Transverse colon (tissue), 4 donors: ENCODE measurements at regions not wholly inside any gene's neighbourhood (a gene's known extent, or its start where the extent isn't known, plus 50 kb on each side); places are given as distances from the start of the nearest gene placed in this dataset.
"Not testable (repeated sequence)": the region's sequence is repeated elsewhere in the genome, so short reads cannot be mapped to it uniquely, and the experiment has no call there.

Experiments used
- DNase-seq: peaks from one replicate; pipeline ENCODE4 v3.0.0-alpha.2; 2019
- H3K27ac ChIP-seq, 4 donors: fragments of 200-600 bp; sonication (generic); 2 replicates each; pipeline ENCODE4 v1.5.1; 2016 to 2018; ENCODE audit warnings: inconsistent platforms in 4 of 4
- H3K27me3 ChIP-seq: fragments of 200-600 bp; sonication (generic); 2 replicates; pipeline ENCODE4 v1.5.1; 2017; ENCODE audit warnings: inconsistent platforms
- H3K36me3 ChIP-seq, 4 donors: fragments of 200-600 bp; sonication (generic); 2 replicates each; pipeline ENCODE4 v1.5.1; 2017 to 2019; ENCODE audit warnings: inconsistent platforms in 4 of 4
- H3K4me1 ChIP-seq, 4 donors: fragments of 200-600 bp; sonication (generic); 2 replicates each; pipeline ENCODE4 v1.5.1; 2017 to 2020; ENCODE audit warnings: inconsistent platforms in 4 of 4
- H3K4me3 ChIP-seq, 4 donors: fragments of 200-600 bp; sonication (generic); 1 replicate in 1 of 4; 2 replicates in 3 of 4; pipeline versions ENCODE4 v1.5.1 to v1.6.1; 2017 to 2019; ENCODE audit warnings: inconsistent platforms in 4 of 4
- H3K9me3 ChIP-seq, 2 donors: fragments of 200-600 bp; sonication (generic); 2 replicates each; pipeline ENCODE4 v1.5.1; 2017 to 2019; ENCODE audit warnings: inconsistent platforms in 2 of 2
- CTCF ChIP-seq, 5 experiments: fragments of 200-600 bp in 3 of 5; fragments of 450-650 bp in 2 of 5; sonication (generic) in 3 of 5; IDR thresholded peaks; 1 replicate in 2 of 5; 2 replicates in 3 of 5; pipeline ENCODE4 v1.5.1; 2016 to 2017; ENCODE audit warnings: antibody characterized with exemption in 5 of 5, inconsistent platforms in 3 of 5, mild to moderate bottlenecking in 2 of 5, moderate library complexity in 1 of 5
- EP300 ChIP-seq: sonication (generic); formaldehyde crosslinking; IDR thresholded peaks from one replicate; pipeline ENCODE4 v1.6.1; 2017; ENCODE audit warnings: antibody characterized with exemption, low read depth
- POLR2A ChIP-seq: fragments of 450-650 bp; IDR thresholded peaks from one replicate; pipeline ENCODE4 v1.6.1; 2016; ENCODE audit warnings: antibody characterized with exemption, mild to moderate bottlenecking, moderate library complexity
- POLR2AphosphoS5 ChIP-seq, 3 donors: sonication (generic); formaldehyde crosslinking; IDR thresholded peaks; one replicate each; pipeline ENCODE4 v1.6.1; 2016; ENCODE audit warnings: antibody characterized with exemption in 3 of 3
- WGBS, 2 donors: methylation state at CpG; one replicate each; pipeline ENCODE4 v1.1.5; 2018; ENCODE audit warnings: low coverage in 1 of 2; 5-methylcytosine and 5-hydroxymethylcytosine counted together
- in situ Hi-C, 4 donors: fragments of 200-750 bp; cut with MboI; loops; one replicate each; pipeline versions ENCODE4 v1.15.0 to v1.15.1; 2017; ENCODE audit warnings: low sequenced_read_pairs in 3 of 4, low pct_ligation_motif_present in 1 of 4, low pct_unique_long_range_greater_than_20kb in 1 of 4
- intact Hi-C: fragments of 100-400 bp; cut with DNase I; formaldehyde crosslinking; loops from one replicate; pipeline ENCODE4 v1.15.1; 2023; ENCODE audit warnings: low total_unique reads

- no peak overlapping the region for H3K4me3 ChIP-seq
- no peaks in the 10 kb centered on the region for H3K36me3 ChIP-seq
- H3K27ac ChIP-seq, result no peak overlapping the region
- no peak for TF ChIP-seq EP300
- H3K9me3 ChIP-seq, result no peaks in the 10 kb centered on the region
- H3K27me3 ChIP-seq, result no peaks in the 10 kb centered on the region
- 81 to 83% methylated on average over 6 of the region's 6 CpGs for WGBS, 2 donors
- intact Hi-C loops (no loop called here), in situ Hi-C loops (no loop called here)
- no peak for DNase-seq
- no peaks in the 10 kb centered on the region for H3K4me1 ChIP-seq
Observed at GRCh38 chr2:80947601-80948130, 643.1 kb upstream of the LRRTM1 start.

- in situ Hi-C loops, result no loop called here
- H3K4me3 ChIP-seq, result no peak overlapping the region
- intact Hi-C loops, result no loop called here
- no peak for DNase-seq
- WGBS, 2 donors, result 89 to 96% methylated on average over 2 to 3 of the region's 3 CpGs
- H3K27me3 ChIP-seq, result no peaks in the 10 kb centered on the region
- H3K27ac ChIP-seq, result no peak overlapping the region
- H3K4me1 ChIP-seq, result no peaks in the 10 kb centered on the region
- no peak for TF ChIP-seq EP300
- H3K9me3 ChIP-seq, result no peaks in the 10 kb centered on the region
- no peaks in the 10 kb centered on the region for H3K36me3 ChIP-seq
Observed at GRCh38 chr2:80943487-80943886, 638.9 kb upstream of the LRRTM1 start.

GRCh38 chr2:80942766-80943165, 638.2 kb upstream of the LRRTM1 start:
- in situ Hi-C loops, result no loop called here
- TF ChIP-seq POLR2A, result no peak
- no peak for TF ChIP-seq POLR2AphosphoS5 (IDR thresholded peaks at IDR 0.05)
- no peak for TF ChIP-seq CTCF (IDR thresholded peaks at IDR 0.05)
- no peak for TF ChIP-seq EP300
- 83 to 85% methylated on average over 4 of the region's 4 CpGs for WGBS, 2 donors
- H3K4me3 ChIP-seq, result no peak overlapping the region
- no peak overlapping the region for H3K27ac ChIP-seq
- DNase-seq, result no peak
- H3K4me1 ChIP-seq, result no peaks in the 10 kb centered on the region
- H3K27me3 ChIP-seq, result no peaks in the 10 kb centered on the region
- no peaks in the 10 kb centered on the region for H3K36me3 ChIP-seq
- H3K9me3 ChIP-seq, result no peaks in the 10 kb centered on the region
- intact Hi-C loops, result no loop called here

- Histone ChIP-seq H3K36me3 (no peaks in the 10 kb centered on the region), H3K4me3 (no peak overlapping the region), H3K27me3 (no peaks in the 10 kb centered on the region), H3K27ac (no peak overlapping the region), H3K4me1 (no peaks in the 10 kb centered on the region), H3K9me3 (no peaks in the 10 kb centered on the region)
- intact Hi-C loops (no loop called here), in situ Hi-C loops (no loop called here)
- TF ChIP-seq POLR2A (no peak), CTCF (IDR thresholded peaks at IDR 0.05) (no peak), EP300 (no peak)
- 63 to 92% methylated on average over 3 of the region's 3 CpGs for WGBS, 2 donors
- no peak for DNase-seq
Observed at GRCh38 chr2:80938463-80938862, 633.9 kb upstream of the LRRTM1 start.

GRCh38 chr2:80931820-80932219, 627.3 kb upstream of the LRRTM1 start:
- H3K4me1 ChIP-seq, intact Hi-C loops, in situ Hi-C loops, DNase-seq, H3K4me3 ChIP-seq, H3K27me3 ChIP-seq, H3K27ac ChIP-seq, H3K36me3 ChIP-seq: not testable (repeated sequence)
- H3K9me3 ChIP-seq, result peaks cover 6 to 16% of the 10 kb centered on the region in 2 donors
- WGBS, 2 donors, result 76 to 95% methylated on average over 4 to 6 of the region's 6 CpGs

- intact Hi-C loops, result no loop called here
- in situ Hi-C loops, result no loop called here
- Histone ChIP-seq H3K4me3 (no peak overlapping the region), H3K9me3 (peaks cover 6 to 16% of the 10 kb centered on the region in 2 donors), H3K27ac (no peak overlapping the region), H3K27me3 (no peaks in the 10 kb centered on the region), H3K4me1 (no peaks in the 10 kb centered on the region), H3K36me3 (peaks cover 0 to 1% (median 0%) of the 10 kb centered on the region in 4 donors)
- TF ChIP-seq POLR2A, result no peak
- TF ChIP-seq CTCF (IDR thresholded peaks at IDR 0.05), result no peak
- TF ChIP-seq EP300, result no peak
- no peak for TF ChIP-seq POLR2AphosphoS5 (IDR thresholded peaks at IDR 0.05)
- DNase-seq, result no peak
- WGBS, 2 donors, result 73 to 86% methylated on average over 1 of the region's 1 CpG
Observed at GRCh38 chr2:80930777-80931176, 626.2 kb upstream of the LRRTM1 start.
